CD14-positive monocyte (primary cell): ENCODE measurements at regions not wholly inside any gene's neighbourhood (a gene's known extent, or its start where the extent isn't known, plus 50 kb on each side); places are given as distances from the start of the nearest gene placed in this dataset.

Experiments used
- DNase-seq, 3 donors: peaks; one replicate each; pipeline ENCODE4 v3.0.0-alpha.2; 2011 to 2022
- H2AFZ ChIP-seq: 2 replicates; pipeline ENCODE4 v1.6.0; 2012; ENCODE audit warnings: mild to moderate bottlenecking, low read depth, low read length, inconsistent platforms; ENCODE audit not compliant: insufficient read depth, poor library complexity, severe bottlenecking
- H3K27ac ChIP-seq, 2 donors: 1 replicate in 1 of 2; 2 replicates in 1 of 2; pipeline ENCODE4 v1.5.1; 2012 to 2013; ENCODE audit warnings: low read length in 2 of 2, control low read depth in 1 of 2, inconsistent platforms in 1 of 2, low read depth in 1 of 2, mild to moderate bottlenecking in 1 of 2
- H3K27me3 ChIP-seq, 2 donors: one replicate each; pipeline versions ENCODE4 v1.6.0 to v1.6.1; 2011 to 2013; ENCODE audit warnings: low read length in 2 of 2; ENCODE audit not compliant: control insufficient read depth in 2 of 2, insufficient read depth in 2 of 2
- H3K36me3 ChIP-seq, 2 donors: replicated peaks in 1 of 2; 1 replicate in 1 of 2; 2 replicates in 1 of 2; pipeline versions ENCODE4 v1.5.1 to v1.6.1; 2012 to 2013; ENCODE audit warnings: low read length in 2 of 2, control low read depth in 1 of 2, inconsistent platforms in 1 of 2, mild to moderate bottlenecking in 1 of 2; ENCODE audit not compliant: insufficient read depth in 2 of 2, control insufficient read depth in 1 of 2
- H3K4me1 ChIP-seq, 2 donors: 1 replicate in 1 of 2; 2 replicates in 1 of 2; pipeline versions ENCODE4 v1.5.1 to v1.6.1; 2012 to 2013; ENCODE audit warnings: low read length in 2 of 2, control low read depth in 1 of 2, inconsistent platforms in 1 of 2, mild to moderate bottlenecking in 1 of 2, moderate library complexity in 1 of 2; ENCODE audit not compliant: insufficient read depth in 2 of 2, control insufficient read depth in 1 of 2
- H3K4me2 ChIP-seq: replicated peaks from 2 replicates; pipeline ENCODE3; 2012; ENCODE audit warnings: low read length, moderate library complexity, mild to moderate bottlenecking; ENCODE audit not compliant: poor library complexity, severe bottlenecking; ENCODE audit errors: extremely low read depth
- H3K4me3 ChIP-seq, 3 experiments: fragments of 200-600 bp in 1 of 3; sonication (generic) in 1 of 3; replicated peaks in 1 of 3; 1 replicate in 2 of 3; 2 replicates in 1 of 3; pipeline ENCODE4 v1.5.1; 2011 to 2013; ENCODE audit warnings: low read length in 3 of 3, mild to moderate bottlenecking in 3 of 3, control low read depth in 2 of 3, low read depth in 2 of 3, inconsistent platforms in 1 of 3, moderate library complexity in 1 of 3
- H3K79me2 ChIP-seq: 2 replicates; pipeline ENCODE4 v1.6.0; 2012; ENCODE audit warnings: mild to moderate bottlenecking, control low read depth, inconsistent platforms, low read length, moderate library complexity; ENCODE audit not compliant: insufficient read depth
- H3K9ac ChIP-seq: 2 replicates; pipeline ENCODE4 v1.6.0; 2017; ENCODE audit warnings: low read length, mild to moderate bottlenecking; ENCODE audit not compliant: insufficient read depth, poor library complexity, severe bottlenecking
- H3K9me3 ChIP-seq, 2 donors: replicated peaks in 1 of 2; 1 replicate in 1 of 2; 2 replicates in 1 of 2; pipeline versions ENCODE4 v1.5.1 to v1.6.1; 2012 to 2013; ENCODE audit warnings: low read length in 2 of 2, control low read depth in 1 of 2; ENCODE audit not compliant: control insufficient read depth in 1 of 2, insufficient read depth in 1 of 2
- H4K20me1 ChIP-seq: 2 replicates; pipeline ENCODE4 v1.6.0; 2012; ENCODE audit warnings: mild to moderate bottlenecking, low read length, control low read depth, moderate library complexity; ENCODE audit not compliant: insufficient read depth
- H3K27ac Mint-ChIP-seq, 7 donors: one replicate each; pipeline ENCODE4 v1.8.0; 2020; ENCODE audit warnings: mild to moderate bottlenecking in 7 of 7, mixed read lengths in 7 of 7, moderate library complexity in 6 of 7, inconsistent platforms in 2 of 7
- H3K27me3 Mint-ChIP-seq, 3 donors: one replicate each; pipeline ENCODE4 v1.8.0; 2021 to 2022; ENCODE audit warnings: low read depth in 3 of 3, mild to moderate bottlenecking in 3 of 3, mixed read lengths in 3 of 3, moderate library complexity in 3 of 3, inconsistent platforms in 1 of 3
- H3K36me3 Mint-ChIP-seq, 2 donors: one replicate each; pipeline ENCODE4 v1.8.0; 2020; ENCODE audit warnings: mixed read lengths in 2 of 2, inconsistent platforms in 1 of 2, mild to moderate bottlenecking in 1 of 2
- H3K4me1 Mint-ChIP-seq: one replicate; pipeline ENCODE4 v1.8.0; 2020; ENCODE audit warnings: mild to moderate bottlenecking, mixed read lengths
- H3K4me3 Mint-ChIP-seq, 2 donors: one replicate each; pipeline ENCODE4 v1.8.0; 2020; ENCODE audit warnings: mild to moderate bottlenecking in 2 of 2, mixed read lengths in 2 of 2, moderate library complexity in 1 of 2
- H3K9me3 Mint-ChIP-seq, 7 donors: one replicate each; pipeline ENCODE4 v1.8.0; 2020 to 2022; ENCODE audit warnings: mixed read lengths in 7 of 7, mild to moderate bottlenecking in 6 of 7, moderate library complexity in 6 of 7, inconsistent platforms in 2 of 7
- WGBS: methylation state at CpG from one replicate; pipeline ENCODE4 v1.1.5; 2013; ENCODE audit warnings: missing lambda C conversion rate; ENCODE audit not compliant: insufficient coverage; 5-methylcytosine and 5-hydroxymethylcytosine counted together
- intact Hi-C, 2 donors: fragments of 100-400 bp; cut with micrococcal nuclease; formaldehyde crosslinking; loops; one replicate each; pipeline versions ENCODE4 v1.15.0 to v1.15.1; 2023
- TF ChIP-seq, protein P1 (sequence below): fragments of 200-600 bp; IDR thresholded peaks from one replicate; pipeline ENCODE4 v1.8.0; 2022; ENCODE audit warnings: antibody characterized with exemption, mild to moderate bottlenecking

DNA sequence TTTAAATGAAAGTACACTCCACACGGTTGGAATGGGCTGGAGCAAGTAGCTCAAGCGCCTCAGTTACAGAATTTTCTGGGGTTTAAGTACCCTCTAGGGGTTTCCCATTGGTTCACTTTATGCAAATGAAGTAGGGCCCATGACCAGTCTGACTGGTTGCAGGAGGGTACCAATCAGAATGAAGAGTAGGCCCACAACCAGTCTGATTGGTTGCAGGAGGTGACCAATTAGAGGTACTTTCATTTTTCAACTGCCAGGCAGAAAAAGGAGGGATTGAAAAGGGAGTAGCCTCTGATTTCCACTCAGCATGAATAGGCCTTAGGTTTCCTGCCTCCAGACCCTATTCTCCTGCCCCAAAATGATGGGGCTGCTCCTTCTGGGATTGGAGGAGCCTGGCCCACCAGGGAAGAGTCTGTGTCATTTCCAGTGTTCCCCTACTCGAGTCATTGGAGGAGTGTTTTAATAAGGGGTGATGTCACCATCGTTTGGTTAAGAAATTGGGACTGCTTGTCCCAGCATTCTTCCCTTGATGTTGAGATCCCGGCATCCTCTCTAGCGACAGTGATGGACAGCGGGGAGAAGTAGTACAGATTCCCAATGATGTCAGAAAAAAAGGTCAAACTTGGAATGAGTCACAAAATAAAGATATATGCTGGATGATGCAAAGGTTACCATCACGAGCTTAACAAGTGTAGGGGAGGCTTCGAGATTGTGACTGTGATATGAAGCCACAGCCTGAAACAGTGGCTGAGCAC is 210.4 kb downstream of the SH3BP4 start:
- Histone ChIP-seq H3K79me2 (no peaks in the 10 kb centered on the region), H3K9ac (no peak overlapping the region), H2AFZ (no peak overlapping the region), H4K20me1 (no peaks in the 10 kb centered on the region), H3K9me3 (no peaks in the 10 kb centered on the region), H3K36me3 (no peaks in the 10 kb centered on the region), H3K27me3 (no peaks in the 10 kb centered on the region), H3K4me3 (no peak overlapping the region), H3K27ac (no peak overlapping the region), H3K4me2 (no peak overlapping the region), H3K4me1 (no peaks in the 10 kb centered on the region)
- Mint-ChIP-seq H3K27ac (no peak overlapping the region), H3K4me3 (no peak overlapping the region), H3K9me3 (peaks cover 0 to 3% (median 2%) of the 10 kb centered on the region in 7 donors), H3K4me1 (no peaks in the 10 kb centered on the region), H3K36me3 (no peaks in the 10 kb centered on the region), H3K27me3 (peaks cover 1 to 9% (median 3%) of the 10 kb centered on the region in 3 donors)
- WGBS, result 79% methylated on average over 8 of the region's 9 CpGs
- intact Hi-C loops, result no loop called here
- no peak for DNase-seq
- TF ChIP-seq, protein P1, sequence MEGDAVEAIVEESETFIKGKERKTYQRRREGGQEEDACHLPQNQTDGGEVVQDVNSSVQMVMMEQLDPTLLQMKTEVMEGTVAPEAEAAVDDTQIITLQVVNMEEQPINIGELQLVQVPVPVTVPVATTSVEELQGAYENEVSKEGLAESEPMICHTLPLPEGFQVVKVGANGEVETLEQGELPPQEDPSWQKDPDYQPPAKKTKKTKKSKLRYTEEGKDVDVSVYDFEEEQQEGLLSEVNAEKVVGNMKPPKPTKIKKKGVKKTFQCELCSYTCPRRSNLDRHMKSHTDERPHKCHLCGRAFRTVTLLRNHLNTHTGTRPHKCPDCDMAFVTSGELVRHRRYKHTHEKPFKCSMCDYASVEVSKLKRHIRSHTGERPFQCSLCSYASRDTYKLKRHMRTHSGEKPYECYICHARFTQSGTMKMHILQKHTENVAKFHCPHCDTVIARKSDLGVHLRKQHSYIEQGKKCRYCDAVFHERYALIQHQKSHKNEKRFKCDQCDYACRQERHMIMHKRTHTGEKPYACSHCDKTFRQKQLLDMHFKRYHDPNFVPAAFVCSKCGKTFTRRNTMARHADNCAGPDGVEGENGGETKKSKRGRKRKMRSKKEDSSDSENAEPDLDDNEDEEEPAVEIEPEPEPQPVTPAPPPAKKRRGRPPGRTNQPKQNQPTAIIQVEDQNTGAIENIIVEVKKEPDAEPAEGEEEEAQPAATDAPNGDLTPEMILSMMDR, result no peak

DNA sequence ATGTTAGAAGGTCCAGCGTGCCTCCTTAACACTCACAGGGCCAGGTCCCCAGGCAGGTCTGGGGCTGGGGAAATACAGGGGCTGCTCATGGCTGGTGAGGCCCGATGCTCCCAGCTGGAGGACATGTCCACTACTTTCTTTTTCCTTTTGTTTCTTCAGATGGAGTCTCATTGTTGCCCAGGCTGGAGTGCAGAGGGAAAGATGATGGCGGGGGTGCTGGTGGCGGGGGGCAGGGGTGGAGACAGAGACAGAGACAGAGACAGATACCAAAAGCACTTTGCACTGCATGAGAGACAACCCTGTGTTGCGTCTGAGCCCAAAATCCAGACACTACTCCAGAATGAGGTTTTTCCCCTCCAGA is 211.0 kb downstream of the SH3BP4 start:
- H3K9me3 Mint-ChIP-seq, result peaks cover 0 to 3% (median 2%) of the 10 kb centered on the region in 7 donors
- no peak overlapping the region for H3K27ac Mint-ChIP-seq
- Histone ChIP-seq H4K20me1 (no peaks in the 10 kb centered on the region), H3K4me3 (no peak overlapping the region), H3K36me3 (no peaks in the 10 kb centered on the region), H3K4me2 (no peak overlapping the region), H3K79me2 (no peaks in the 10 kb centered on the region), H3K9me3 (no peaks in the 10 kb centered on the region), H3K9ac (no peak overlapping the region), H3K27ac (no peak overlapping the region), H2AFZ (no peak overlapping the region), H3K4me1 (no peaks in the 10 kb centered on the region), H3K27me3 (no peaks in the 10 kb centered on the region)
- TF ChIP-seq, protein P1, result no peak
- WGBS, result 53% methylated on average over 3 of the region's 5 CpGs
- no peaks in the 10 kb centered on the region for H3K36me3 Mint-ChIP-seq
- intact Hi-C loops, result no loop called here
- H3K4me3 Mint-ChIP-seq, result no peak overlapping the region
- H3K27me3 Mint-ChIP-seq, result peaks cover 1 to 9% (median 3%) of the 10 kb centered on the region in 3 donors
- no peaks in the 10 kb centered on the region for H3K4me1 Mint-ChIP-seq
- no peak for DNase-seq
